Osteoblast (primary cell): ENCODE measurements at regions not wholly inside any gene's neighbourhood (a gene's known extent, or its start where the extent isn't known, plus 50 kb on each side); places are given as distances from the start of the nearest gene placed in this dataset.

ENCODE experiments used
- DNase-seq: peaks from one replicate; pipeline ENCODE4 v3.0.0; 2011; ENCODE audit warnings: low spot score, mixed read lengths; ENCODE audit not compliant: insufficient read length; ENCODE audit errors: missing footprints
- H2AFZ ChIP-seq: 2 replicates; pipeline ENCODE4 v1.6.0; 2011; ENCODE audit warnings: mild to moderate bottlenecking, low read length
- H3K27ac ChIP-seq: 2 replicates; pipeline ENCODE4 v1.5.1; 2011; ENCODE audit warnings: mild to moderate bottlenecking, low read depth, low read length, moderate library complexity
- H3K27me3 ChIP-seq: 2 replicates; pipeline ENCODE4 v1.6.0; 2012; ENCODE audit warnings: mild to moderate bottlenecking, control low read depth, inconsistent platforms, low read length, moderate library complexity; ENCODE audit not compliant: insufficient read depth
- H3K36me3 ChIP-seq: 2 replicates; pipeline ENCODE4 v1.5.1; 2011; ENCODE audit warnings: mild to moderate bottlenecking, low read length, control low read depth, moderate library complexity; ENCODE audit not compliant: insufficient read depth
- H3K4me1 ChIP-seq: 2 replicates; pipeline ENCODE4 v1.5.1; 2011; ENCODE audit warnings: mild to moderate bottlenecking, low read length, control low read depth, moderate library complexity; ENCODE audit not compliant: insufficient read depth
- H3K4me2 ChIP-seq: 2 replicates; pipeline ENCODE4 v1.6.0; 2011; ENCODE audit warnings: mild to moderate bottlenecking, low read length; ENCODE audit not compliant: insufficient read depth
- H3K4me3 ChIP-seq: fragments of 200-600 bp; sonication (generic); 3 replicates; pipeline ENCODE4 v1.5.1; 2012; ENCODE audit warnings: mild to moderate bottlenecking, low read length, inconsistent platforms; ENCODE audit not compliant: insufficient read depth
- H3K79me2 ChIP-seq: 2 replicates; pipeline ENCODE4 v1.6.0; 2012; ENCODE audit warnings: mild to moderate bottlenecking, low read length, control low read depth, inconsistent platforms; ENCODE audit not compliant: insufficient read depth
- H3K9me3 ChIP-seq: 2 replicates; pipeline ENCODE4 v1.5.1; 2011; ENCODE audit warnings: low read depth, low read length, control low read depth
- H4K20me1 ChIP-seq: 2 replicates; pipeline ENCODE4 v1.6.0; 2012; ENCODE audit warnings: mild to moderate bottlenecking, low read length, control low read depth; ENCODE audit not compliant: insufficient read depth
- TF ChIP-seq, protein P1 (sequence below): IDR thresholded peaks from 2 replicates; pipeline ENCODE4 v1.5.1; 2011; ENCODE audit warnings: mild to moderate bottlenecking, low read depth, low read length, moderate library complexity; ENCODE audit errors: extremely low read depth

DNA sequence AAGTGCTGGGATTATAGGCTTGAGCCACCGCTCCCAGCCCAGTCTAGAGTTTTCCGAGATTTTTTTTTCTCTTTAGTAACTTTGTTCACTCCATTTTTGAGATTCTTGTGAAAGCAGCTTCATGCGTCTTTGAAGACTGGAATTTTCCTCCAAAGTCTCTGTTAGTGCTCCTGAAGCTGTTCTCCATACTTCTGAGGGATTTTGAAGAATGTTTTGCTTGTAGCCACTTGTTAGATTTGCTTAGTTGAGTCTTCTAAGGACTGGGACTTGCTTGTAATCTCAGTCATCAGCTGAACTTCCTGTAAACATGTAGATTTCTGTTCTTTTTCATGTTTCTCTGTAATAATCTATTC is 234.3 kb downstream of the MYCN start:
- no peak for DNase-seq
- H3K79me2 ChIP-seq, result no peaks in the 10 kb centered on the region
- H3K36me3 ChIP-seq, result no peaks in the 10 kb centered on the region
- H3K9me3 ChIP-seq, result peaks cover 3% of the 10 kb centered on the region
- TF ChIP-seq, protein P1, sequence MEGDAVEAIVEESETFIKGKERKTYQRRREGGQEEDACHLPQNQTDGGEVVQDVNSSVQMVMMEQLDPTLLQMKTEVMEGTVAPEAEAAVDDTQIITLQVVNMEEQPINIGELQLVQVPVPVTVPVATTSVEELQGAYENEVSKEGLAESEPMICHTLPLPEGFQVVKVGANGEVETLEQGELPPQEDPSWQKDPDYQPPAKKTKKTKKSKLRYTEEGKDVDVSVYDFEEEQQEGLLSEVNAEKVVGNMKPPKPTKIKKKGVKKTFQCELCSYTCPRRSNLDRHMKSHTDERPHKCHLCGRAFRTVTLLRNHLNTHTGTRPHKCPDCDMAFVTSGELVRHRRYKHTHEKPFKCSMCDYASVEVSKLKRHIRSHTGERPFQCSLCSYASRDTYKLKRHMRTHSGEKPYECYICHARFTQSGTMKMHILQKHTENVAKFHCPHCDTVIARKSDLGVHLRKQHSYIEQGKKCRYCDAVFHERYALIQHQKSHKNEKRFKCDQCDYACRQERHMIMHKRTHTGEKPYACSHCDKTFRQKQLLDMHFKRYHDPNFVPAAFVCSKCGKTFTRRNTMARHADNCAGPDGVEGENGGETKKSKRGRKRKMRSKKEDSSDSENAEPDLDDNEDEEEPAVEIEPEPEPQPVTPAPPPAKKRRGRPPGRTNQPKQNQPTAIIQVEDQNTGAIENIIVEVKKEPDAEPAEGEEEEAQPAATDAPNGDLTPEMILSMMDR, result no peak
- no peak overlapping the region for H3K27ac ChIP-seq
- no peak overlapping the region for H3K4me2 ChIP-seq
- H4K20me1 ChIP-seq, result no peaks in the 10 kb centered on the region
- H3K27me3 ChIP-seq, result no peaks in the 10 kb centered on the region
- H3K4me3 ChIP-seq, result no peak overlapping the region
- H3K4me1 ChIP-seq, result no peaks in the 10 kb centered on the region
- H2AFZ ChIP-seq, result no peak overlapping the region

DNA sequence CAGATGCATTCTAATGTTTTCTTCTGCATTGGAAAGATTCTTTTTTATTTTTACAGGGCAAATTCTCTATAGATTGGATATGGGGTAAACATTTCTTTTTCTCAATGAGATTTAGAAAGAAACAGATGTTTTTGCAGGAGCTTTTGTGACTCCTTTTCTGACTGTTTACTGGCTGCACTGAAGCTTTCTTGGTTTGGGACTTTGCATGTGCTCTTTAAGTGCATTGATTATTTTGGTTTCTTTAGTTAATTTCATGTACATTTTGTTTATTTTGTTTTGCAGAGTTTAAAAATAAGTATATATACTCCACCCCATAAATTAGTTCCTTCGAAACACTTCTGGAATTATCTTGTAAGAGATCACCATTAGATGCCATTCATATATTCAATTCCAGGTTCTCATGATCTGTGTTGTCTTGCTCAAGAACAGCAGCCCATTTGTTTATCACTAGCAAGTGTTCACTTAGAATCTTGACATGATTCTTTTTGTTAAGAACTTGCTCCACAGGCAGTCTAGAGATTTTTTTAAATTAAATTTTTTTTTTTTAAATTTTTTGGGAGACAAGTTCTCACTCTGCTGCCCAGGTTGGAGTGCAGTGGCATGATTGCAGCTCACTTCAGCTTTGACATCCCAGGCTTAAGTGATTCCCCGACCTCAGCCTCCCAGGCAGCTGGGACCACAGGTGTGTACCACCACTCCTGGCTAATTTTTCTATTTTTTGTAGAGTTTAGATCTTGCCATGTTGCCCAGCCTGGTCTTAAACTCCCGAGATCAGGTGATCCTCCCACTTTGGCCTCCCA is 233.7 kb downstream of the MYCN start:
- no peak overlapping the region for H3K4me2 ChIP-seq
- no peaks in the 10 kb centered on the region for H3K4me1 ChIP-seq
- H3K79me2 ChIP-seq, result no peaks in the 10 kb centered on the region
- H3K4me3 ChIP-seq, result no peak overlapping the region
- DNase-seq, result no peak
- H3K9me3 ChIP-seq, result peaks cover 3% of the 10 kb centered on the region
- no peaks in the 10 kb centered on the region for H4K20me1 ChIP-seq
- no peak overlapping the region for H3K27ac ChIP-seq
- TF ChIP-seq, protein P1, result no peak
- no peak overlapping the region for H2AFZ ChIP-seq
- H3K36me3 ChIP-seq, result no peaks in the 10 kb centered on the region
- no peaks in the 10 kb centered on the region for H3K27me3 ChIP-seq

DNA sequence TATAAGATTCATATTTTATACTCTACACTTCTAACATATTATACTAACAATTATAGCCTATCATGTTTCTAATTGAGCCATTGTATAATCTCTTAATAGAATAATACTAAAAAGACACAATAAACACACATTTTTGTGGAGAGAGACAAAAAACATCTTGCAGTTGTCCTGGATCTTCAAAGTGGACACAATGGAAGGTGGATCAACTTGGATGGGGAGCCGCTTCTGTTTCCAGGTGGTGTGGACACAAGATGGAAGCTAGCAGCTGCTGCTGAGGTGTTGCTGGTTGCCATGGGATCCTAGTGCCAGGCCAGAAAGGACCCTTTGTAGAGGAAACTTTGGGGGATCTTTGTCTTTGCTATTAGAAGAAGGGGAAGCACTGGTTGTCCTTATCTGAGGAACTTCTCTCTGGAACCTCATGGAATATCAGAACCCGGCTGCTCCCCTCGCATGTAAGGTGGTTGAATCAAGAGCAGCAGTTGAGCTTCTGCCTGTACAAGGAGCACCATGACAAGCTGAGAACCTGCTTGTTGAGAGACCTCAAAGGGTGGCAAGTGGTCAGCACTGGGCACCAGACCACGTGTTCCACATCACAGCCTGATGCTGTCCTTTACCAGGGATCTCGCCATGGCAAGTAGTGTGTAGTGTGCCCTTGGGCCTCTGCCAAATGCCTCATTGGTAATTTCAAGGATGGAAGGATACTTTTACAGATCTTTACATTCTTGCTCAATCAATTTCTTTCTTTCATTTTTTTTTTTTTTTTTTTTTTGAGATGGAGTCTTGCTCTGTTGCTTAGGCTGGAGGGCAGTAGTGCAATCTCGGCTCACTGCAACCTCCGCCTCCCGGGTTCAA is 232.2 kb downstream of the MYCN start:
- Histone ChIP-seq H3K9me3 (peaks cover 3% of the 10 kb centered on the region), H4K20me1 (no peaks in the 10 kb centered on the region), H3K27ac (no peak overlapping the region), H3K4me3 (no peak overlapping the region), H3K36me3 (no peaks in the 10 kb centered on the region), H3K27me3 (no peaks in the 10 kb centered on the region), H3K4me2 (no peak overlapping the region), H3K4me1 (no peaks in the 10 kb centered on the region), H3K79me2 (no peaks in the 10 kb centered on the region), H2AFZ (no peak overlapping the region)
- TF ChIP-seq, protein P1, result no peak
- DNase-seq, result no peak

DNA sequence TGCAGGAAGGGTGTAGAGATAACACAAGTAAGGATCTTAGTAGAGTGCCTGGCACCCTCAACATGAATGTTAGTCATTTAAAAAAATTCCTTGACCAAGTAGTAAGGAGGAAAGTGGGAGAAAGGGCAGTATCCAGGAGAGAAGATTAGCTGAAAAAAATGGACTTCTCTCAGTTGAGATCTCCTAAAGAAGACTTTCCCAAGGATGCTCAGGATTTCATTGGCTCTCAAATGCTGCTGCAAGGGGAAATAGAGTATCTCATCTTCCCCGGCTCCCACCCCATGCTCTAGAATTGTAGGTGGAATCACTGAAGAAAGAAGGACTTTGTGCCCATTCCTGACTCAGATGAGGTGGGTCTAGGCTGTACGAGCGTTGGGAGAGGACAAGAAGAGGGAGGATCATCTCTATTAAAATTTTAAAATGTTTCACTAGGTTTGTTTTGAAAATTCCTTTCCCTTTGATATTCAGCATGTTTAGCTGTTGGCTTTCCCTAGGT is 231.1 kb downstream of the MYCN start:
- Histone ChIP-seq H3K4me2 (no peak overlapping the region), H2AFZ (no peak overlapping the region), H4K20me1 (no peaks in the 10 kb centered on the region), H3K27ac (no peak overlapping the region), H3K4me3 (no peak overlapping the region), H3K79me2 (no peaks in the 10 kb centered on the region), H3K9me3 (peaks cover 3% of the 10 kb centered on the region), H3K27me3 (no peaks in the 10 kb centered on the region), H3K4me1 (no peaks in the 10 kb centered on the region), H3K36me3 (no peaks in the 10 kb centered on the region)
- TF ChIP-seq, protein P1, result no peak
- no peak for DNase-seq
